ENCODE measurements at regions not wholly inside any gene's neighbourhood (a gene's known extent, or its start where the extent isn't known, plus 50 kb on each side); places are given as distances from the start of the nearest gene placed in this dataset.

GRCh38 chr10:30111340-30112022 lies 52.1 kb upstream of the JCAD start:
- no peaks in the 10 kb centered on the region for H3K9me3 ChIP-seq (ENCODE audit: control insufficient read depth, low read length)
- no peaks in the 10 kb centered on the region for H3K36me3 Mint-ChIP-seq (ENCODE audit: low read depth)
- DNase-seq, result no peak
- no peak overlapping the region for H3K27ac ChIP-seq (ENCODE audit: low read depth, low read length)
- no peaks in the 10 kb centered on the region for H3K9me3 Mint-ChIP-seq
- H3K9ac ChIP-seq (ENCODE audit: extremely low read depth, low read length, poor library complexity, severe bottlenecking), result no peak overlapping the region
- H3K4me3 ChIP-seq (ENCODE audit: low read length), result no peak overlapping the region
- peaks cover 2% of the 10 kb centered on the region for H3K27me3 Mint-ChIP-seq (ENCODE audit: insufficient read depth)
- peaks cover 7% of the 10 kb centered on the region for H3K4me1 Mint-ChIP-seq
- H3K4me3 Mint-ChIP-seq, result no peak overlapping the region
- H3K27me3 ChIP-seq (ENCODE audit: control insufficient read depth, insufficient read depth, low read length, poor library complexity, severe bottlenecking), result no peaks in the 10 kb centered on the region
- H3K4me1 ChIP-seq (ENCODE audit: control insufficient read depth, insufficient read depth, low read length), result peaks cover 10% of the 10 kb centered on the region
- 80 to 100% methylated on average over 1 to 3 of the region's 4 CpGs for WGBS, 2 experiments (ENCODE audit: insufficient coverage in 1 of 2, insufficient read length in 1 of 2)
- TF ChIP-seq CTCF (conservative IDR thresholded peaks at IDR 0.05), result no peak
- no peak overlapping the region for H3K27ac Mint-ChIP-seq
- no peaks in the 10 kb centered on the region for H3K36me3 ChIP-seq (ENCODE audit: control insufficient read depth, insufficient read depth, low read length)

Measured in endodermal cell (in vitro differentiated cells).